ENCODE measurements at regions not wholly inside any gene's neighbourhood (a gene's known extent, or its start where the extent isn't known, plus 50 kb on each side); places are given as distances from the start of the nearest gene placed in this dataset.

GRCh38 chr3:6654670-6655069 is 206.2 kb upstream of the GRM7 start:
- TF ChIP-seq CTCF (IDR thresholded peaks at IDR 0.05) (no peak), POLR2A (IDR thresholded peaks at IDR 0.05) (no peak), POLR2AphosphoS5 (IDR thresholded peaks at IDR 0.05) (no peak), EP300 (IDR thresholded peaks at IDR 0.05) (no peak)
